ENCODE measurements at regions not wholly inside any gene's neighbourhood (a gene's known extent, or its start where the extent isn't known, plus 50 kb on each side); places are given as distances from the start of the nearest gene placed in this dataset.

DNA sequence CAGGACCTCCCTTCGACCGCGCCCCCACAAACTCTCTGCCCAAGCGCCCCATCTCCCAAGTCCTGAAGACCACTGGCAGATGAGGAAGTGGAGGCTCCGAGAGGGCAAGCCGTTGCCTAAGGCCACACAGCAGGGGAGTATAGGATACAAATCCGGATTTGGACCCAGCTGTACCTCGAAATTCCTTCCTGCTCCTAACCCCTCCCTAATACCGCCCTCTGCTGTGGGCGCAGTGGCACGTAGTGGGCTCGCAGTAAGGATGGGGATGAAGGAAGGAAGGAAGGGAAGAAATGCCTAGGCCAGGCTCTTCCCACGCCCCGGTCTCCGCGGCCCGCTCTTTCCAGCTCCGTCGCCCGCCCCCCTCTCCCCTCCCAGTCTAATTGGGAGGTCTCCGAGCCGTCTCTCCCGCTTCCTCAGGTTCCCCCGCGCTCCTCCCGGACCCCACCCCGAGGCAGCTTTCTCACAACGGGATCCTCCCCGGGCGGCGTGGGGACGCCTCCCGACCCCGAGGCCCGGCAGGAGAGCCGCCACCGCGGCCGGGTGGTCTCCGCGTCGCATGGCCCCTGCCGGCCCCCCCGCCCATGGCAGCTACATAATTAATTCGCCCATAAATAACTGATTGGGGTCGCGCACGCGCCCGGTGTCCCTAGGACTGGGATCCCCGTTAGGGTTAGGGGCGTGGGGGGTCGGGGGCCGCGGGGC lies 138.9 kb downstream of the C9orf50 start:
- Histone ChIP-seq H3K36me3 (ENCODE audit: control insufficient read depth in 1 of 2, insufficient read depth in 2 of 2, low read length in 2 of 2) (no peaks in the 10 kb centered on the region), H4K12ac (ENCODE audit: low read depth, low read length) (peak overlapping the region; percentile 97), H3K9ac (ENCODE audit: low read length) (no peak overlapping the region), H4K8ac (ENCODE audit: low read depth, low read length) (peak overlapping the region; percentile 94), H3K4me3 (ENCODE audit: low read depth, low read length) (no peak overlapping the region), H3K4me2 (ENCODE audit: low read length) (peak overlapping the region; percentile 51), H2BK120ac (ENCODE audit: insufficient read depth, low read length, poor library complexity) (peak overlapping the region; percentile 98), H3K4me1 (ENCODE audit: control insufficient read depth in 1 of 2, insufficient read depth in 2 of 2, low read length in 2 of 2) (peaks cover 62 to 66% of the 10 kb centered on the region in 2 experiments), H3K27ac (ENCODE audit: low read depth, low read length) (peak overlapping the region; percentile 100), H3K14ac (ENCODE audit: low read length) (peak overlapping the region; percentile 90), H2AFZ (ENCODE audit: insufficient read depth, low read length, poor library complexity) (peak overlapping the region; percentile 91), H2BK5ac (ENCODE audit: low read depth, low read length, poor library complexity) (peak overlapping the region; percentile 100), H3K79me1 (ENCODE audit: low read length) (peaks cover 75% of the 10 kb centered on the region), H3K27me3 (ENCODE audit: insufficient read depth, low read length) (no peaks in the 10 kb centered on the region), H3K18ac (ENCODE audit: low read length) (peak overlapping the region; percentile 86), H3K4ac (ENCODE audit: low read depth, low read length) (peak overlapping the region; percentile 93), H2AK5ac (ENCODE audit: low read length) (peak overlapping the region; percentile 61), H4K91ac (ENCODE audit: low read depth, low read length) (peak overlapping the region; percentile 100), H3K9me3 (ENCODE audit: insufficient read depth, low read depth, low read length) (no peaks in the 10 kb centered on the region), H3K23ac (ENCODE audit: low read length) (no peak overlapping the region), H2BK12ac (ENCODE audit: low read length) (peak overlapping the region; percentile 82), H3K79me2 (ENCODE audit: control insufficient read depth, insufficient read depth, low read length, poor library complexity) (peaks cover 32% of the 10 kb centered on the region)
- no CpG with 5 or more reads among the region's 55 CpGs for WGBS (ENCODE audit: extremely low coverage, insufficient coverage, insufficient read length)
- DNase-seq: no peak

DNA sequence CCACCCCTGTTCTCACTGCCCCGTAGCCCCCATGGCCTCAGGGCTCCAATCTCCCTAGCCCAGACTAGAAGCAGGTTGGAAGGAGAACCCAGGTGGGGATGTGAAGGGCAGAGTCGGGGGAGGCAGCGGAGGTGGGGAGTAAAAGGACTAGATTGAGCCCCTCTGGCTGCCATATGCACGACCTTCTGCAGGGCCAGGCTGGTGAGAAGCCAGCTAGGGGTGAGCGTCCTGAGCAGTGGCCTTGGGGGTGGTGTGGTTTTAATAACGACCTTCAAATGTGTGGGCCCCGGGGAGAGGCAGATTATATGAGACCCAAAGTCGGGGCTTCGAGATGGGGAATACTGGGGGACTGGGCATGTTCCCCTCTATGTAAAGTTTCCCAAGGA lies 139.5 kb downstream of the C9orf50 start:
- H3K79me2 ChIP-seq (ENCODE audit: control insufficient read depth, insufficient read depth, low read length, poor library complexity): peaks cover 27% of the 10 kb centered on the region
- H3K14ac ChIP-seq (ENCODE audit: low read length): peak overlapping the region; percentile 90
- H3K9ac ChIP-seq (ENCODE audit: low read length): no peak overlapping the region
- H3K4ac ChIP-seq (ENCODE audit: low read depth, low read length): peak overlapping the region; percentile 93
- H3K18ac ChIP-seq (ENCODE audit: low read length): peak overlapping the region; percentile 86
- no peak for DNase-seq
- no peaks in the 10 kb centered on the region for H3K27me3 ChIP-seq (ENCODE audit: insufficient read depth, low read length)
- H3K36me3 ChIP-seq (ENCODE audit: control insufficient read depth in 1 of 2, insufficient read depth in 2 of 2, low read length in 2 of 2): no peaks in the 10 kb centered on the region
- peaks cover 57 to 61% of the 10 kb centered on the region in 2 experiments for H3K4me1 ChIP-seq (ENCODE audit: control insufficient read depth in 1 of 2, insufficient read depth in 2 of 2, low read length in 2 of 2)
- H3K9me3 ChIP-seq (ENCODE audit: insufficient read depth, low read depth, low read length): no peaks in the 10 kb centered on the region
- H2BK12ac ChIP-seq (ENCODE audit: low read length): peak overlapping the region; percentile 82
- peak overlapping the region; percentile 100 for H3K27ac ChIP-seq (ENCODE audit: low read depth, low read length)
- H4K8ac ChIP-seq (ENCODE audit: low read depth, low read length): peak overlapping the region; percentile 94
- peaks cover 69% of the 10 kb centered on the region for H3K79me1 ChIP-seq (ENCODE audit: low read length)
- peak overlapping the region; percentile 100 for H4K91ac ChIP-seq (ENCODE audit: low read depth, low read length)
- no peak overlapping the region for H3K4me3 ChIP-seq (ENCODE audit: low read depth, low read length)
- H3K23ac ChIP-seq (ENCODE audit: low read length): no peak overlapping the region
- H2BK120ac ChIP-seq (ENCODE audit: insufficient read depth, low read length, poor library complexity): peak overlapping the region; percentile 98
- H2AFZ ChIP-seq (ENCODE audit: insufficient read depth, low read length, poor library complexity): peak overlapping the region; percentile 91
- H2BK5ac ChIP-seq (ENCODE audit: low read depth, low read length, poor library complexity): peak overlapping the region; percentile 100
- peak overlapping the region; percentile 51 for H3K4me2 ChIP-seq (ENCODE audit: low read length)
- H2AK5ac ChIP-seq (ENCODE audit: low read length): peak overlapping the region; percentile 61
- no CpG with 5 or more reads among the region's 9 CpGs for WGBS (ENCODE audit: extremely low coverage, insufficient coverage, insufficient read length)
- peak overlapping the region; percentile 97 for H4K12ac ChIP-seq (ENCODE audit: low read depth, low read length)

DNA sequence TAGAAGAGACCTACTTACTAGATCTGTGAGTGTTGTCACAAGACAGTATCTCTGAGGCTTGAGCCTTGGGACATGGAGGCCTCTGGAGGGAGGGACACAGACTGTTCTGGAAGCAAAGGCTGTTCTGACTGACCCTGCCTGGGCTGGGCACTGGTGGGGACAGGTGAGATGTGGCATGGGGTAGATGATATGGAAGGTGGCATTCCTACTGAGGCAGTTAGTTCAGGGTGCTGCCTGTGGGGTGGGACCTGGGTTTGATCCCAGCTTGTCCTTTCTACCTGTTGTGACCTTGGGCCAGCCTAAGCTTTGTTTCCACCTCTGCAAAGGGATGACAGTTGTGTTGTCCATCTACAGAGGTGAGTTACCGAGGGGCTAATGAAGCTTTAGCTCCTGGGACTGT lies 140.2 kb downstream of the C9orf50 start:
- no peak overlapping the region for H4K12ac ChIP-seq (ENCODE audit: low read depth, low read length)
- peak overlapping the region; percentile 56 for H4K8ac ChIP-seq (ENCODE audit: low read depth, low read length)
- DNase-seq: no peak
- H3K79me1 ChIP-seq (ENCODE audit: low read length): peaks cover 63% of the 10 kb centered on the region
- peak overlapping the region; percentile 61 for H2AK5ac ChIP-seq (ENCODE audit: low read length)
- peak overlapping the region; percentile 46 for H2AFZ ChIP-seq (ENCODE audit: insufficient read depth, low read length, poor library complexity)
- H2BK5ac ChIP-seq (ENCODE audit: low read depth, low read length, poor library complexity): peak overlapping the region; percentile 100
- no peak overlapping the region for H3K4me3 ChIP-seq (ENCODE audit: low read depth, low read length)
- no peak overlapping the region for H3K4me2 ChIP-seq (ENCODE audit: low read length)
- no peak overlapping the region for H3K9ac ChIP-seq (ENCODE audit: low read length)
- peak overlapping the region; percentile 100 for H4K91ac ChIP-seq (ENCODE audit: low read depth, low read length)
- H3K14ac ChIP-seq (ENCODE audit: low read length): peak overlapping the region; percentile 90
- H3K4ac ChIP-seq (ENCODE audit: low read depth, low read length): peak overlapping the region; percentile 63
- no peaks in the 10 kb centered on the region for H3K27me3 ChIP-seq (ENCODE audit: insufficient read depth, low read length)
- H3K4me1 ChIP-seq (ENCODE audit: control insufficient read depth in 1 of 2, insufficient read depth in 2 of 2, low read length in 2 of 2): peaks cover 52 to 55% of the 10 kb centered on the region in 2 experiments
- H2BK120ac ChIP-seq (ENCODE audit: insufficient read depth, low read length, poor library complexity): peak overlapping the region; percentile 98
- peak overlapping the region; percentile 82 for H2BK12ac ChIP-seq (ENCODE audit: low read length)
- WGBS (ENCODE audit: extremely low coverage, insufficient coverage, insufficient read length): no CpG with 5 or more reads among the region's 1 CpG
- peak overlapping the region; percentile 62 for H3K27ac ChIP-seq (ENCODE audit: low read depth, low read length)
- H3K23ac ChIP-seq (ENCODE audit: low read length): no peak overlapping the region
- H3K9me3 ChIP-seq (ENCODE audit: insufficient read depth, low read depth, low read length): no peaks in the 10 kb centered on the region
- H3K18ac ChIP-seq (ENCODE audit: low read length): peak overlapping the region; percentile 77
- peaks cover 24% of the 10 kb centered on the region for H3K79me2 ChIP-seq (ENCODE audit: control insufficient read depth, insufficient read depth, low read length, poor library complexity)
- no peaks in the 10 kb centered on the region for H3K36me3 ChIP-seq (ENCODE audit: control insufficient read depth in 1 of 2, insufficient read depth in 2 of 2, low read length in 2 of 2)

DNA sequence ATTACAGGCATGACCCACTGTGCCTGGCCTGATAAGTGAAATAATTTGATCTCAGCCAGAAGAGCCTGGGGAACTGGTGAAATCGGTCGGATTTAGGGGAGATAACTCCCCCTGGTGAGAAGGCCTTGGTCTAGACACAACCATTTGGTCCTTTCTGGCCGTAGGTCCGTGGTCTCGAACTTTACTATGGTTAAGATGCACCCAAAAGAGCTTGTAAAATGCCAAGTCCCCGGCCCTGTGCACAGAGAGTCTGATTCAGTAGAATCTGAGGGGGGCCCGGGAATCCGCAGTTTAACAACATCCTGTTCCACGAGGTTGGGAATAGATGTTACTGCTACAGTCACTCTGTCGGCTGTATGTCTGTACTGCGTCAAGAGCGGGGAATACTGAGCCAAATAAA lies 140.7 kb downstream of the C9orf50 start:
- WGBS (ENCODE audit: extremely low coverage, insufficient coverage, insufficient read length): no CpG with 5 or more reads among the region's 12 CpGs
- no peak overlapping the region for H3K4me2 ChIP-seq (ENCODE audit: low read length)
- H2AK5ac ChIP-seq (ENCODE audit: low read length): peak overlapping the region; percentile 85
- H3K9me3 ChIP-seq (ENCODE audit: insufficient read depth, low read depth, low read length): no peaks in the 10 kb centered on the region
- H3K4ac ChIP-seq (ENCODE audit: low read depth, low read length): no peak overlapping the region
- no peaks in the 10 kb centered on the region for H3K36me3 ChIP-seq (ENCODE audit: control insufficient read depth in 1 of 2, insufficient read depth in 2 of 2, low read length in 2 of 2)
- H3K14ac ChIP-seq (ENCODE audit: low read length): peak overlapping the region; percentile 90
- no peak overlapping the region for H3K23ac ChIP-seq (ENCODE audit: low read length)
- H2AFZ ChIP-seq (ENCODE audit: insufficient read depth, low read length, poor library complexity): no peak overlapping the region
- DNase-seq: no peak
- H3K27me3 ChIP-seq (ENCODE audit: insufficient read depth, low read length): no peaks in the 10 kb centered on the region
- H2BK12ac ChIP-seq (ENCODE audit: low read length): peak overlapping the region; percentile 82
- H3K79me2 ChIP-seq (ENCODE audit: control insufficient read depth, insufficient read depth, low read length, poor library complexity): peaks cover 24% of the 10 kb centered on the region
- H3K79me1 ChIP-seq (ENCODE audit: low read length): peaks cover 60% of the 10 kb centered on the region
- peak overlapping the region; percentile 20 for H4K8ac ChIP-seq (ENCODE audit: low read depth, low read length)
- no peak overlapping the region for H4K12ac ChIP-seq (ENCODE audit: low read depth, low read length)
- H2BK120ac ChIP-seq (ENCODE audit: insufficient read depth, low read length, poor library complexity): peak overlapping the region; percentile 98
- H4K91ac ChIP-seq (ENCODE audit: low read depth, low read length): peak overlapping the region; percentile 100
- H3K18ac ChIP-seq (ENCODE audit: low read length): peak overlapping the region; percentile 47
- peak overlapping the region; percentile 25 for H3K9ac ChIP-seq (ENCODE audit: low read length)
- no peak overlapping the region for H3K4me3 ChIP-seq (ENCODE audit: low read depth, low read length)
- peak overlapping the region; percentile 62 for H3K27ac ChIP-seq (ENCODE audit: low read depth, low read length)
- peak overlapping the region; percentile 100 for H2BK5ac ChIP-seq (ENCODE audit: low read depth, low read length, poor library complexity)
- H3K4me1 ChIP-seq (ENCODE audit: control insufficient read depth in 1 of 2, insufficient read depth in 2 of 2, low read length in 2 of 2): peaks cover 48 to 52% of the 10 kb centered on the region in 2 experiments
